HG03097 (cell line): ENCODE measurements at regions not wholly inside any gene's neighbourhood (a gene's known extent, or its start where the extent isn't known, plus 50 kb on each side); places are given as distances from the start of the nearest gene placed in this dataset.

ENCODE experiments used
- ATAC-seq: cut with Tn5 transposase; IDR thresholded peaks from one replicate; pipeline ENCODE4 v1.9.1; 2021; ENCODE audit not compliant: unreplicated experiment, low FRiP score

DNA sequence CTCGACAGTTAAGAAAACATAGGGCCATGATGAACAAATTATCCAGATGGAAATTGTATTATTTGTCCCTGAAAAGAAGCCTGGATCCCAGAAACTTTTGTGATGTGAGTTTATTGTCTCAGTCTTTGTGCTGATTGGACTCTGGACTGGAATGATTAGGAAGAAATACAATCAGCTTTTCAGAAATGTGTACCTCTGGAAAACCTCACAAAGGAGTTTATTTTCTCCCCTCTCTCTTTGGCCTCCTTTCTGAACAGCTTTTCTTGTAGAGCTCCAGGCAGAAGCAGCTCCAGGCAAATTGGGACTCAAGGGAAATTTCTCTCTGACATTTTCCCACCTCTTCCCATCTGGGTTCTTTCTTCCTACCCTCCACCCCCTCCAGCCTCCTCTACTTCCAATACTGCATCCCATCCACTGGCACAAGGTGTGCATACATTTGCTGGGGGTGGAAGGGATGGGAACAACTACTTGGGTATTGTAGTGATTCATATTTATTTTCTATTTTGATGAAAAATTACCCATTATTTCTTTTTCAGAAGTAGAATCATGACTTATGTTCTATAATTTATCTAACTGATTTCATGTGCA is 119.7 kb downstream of the CD47 start:
- ATAC-seq = no peak

DNA sequence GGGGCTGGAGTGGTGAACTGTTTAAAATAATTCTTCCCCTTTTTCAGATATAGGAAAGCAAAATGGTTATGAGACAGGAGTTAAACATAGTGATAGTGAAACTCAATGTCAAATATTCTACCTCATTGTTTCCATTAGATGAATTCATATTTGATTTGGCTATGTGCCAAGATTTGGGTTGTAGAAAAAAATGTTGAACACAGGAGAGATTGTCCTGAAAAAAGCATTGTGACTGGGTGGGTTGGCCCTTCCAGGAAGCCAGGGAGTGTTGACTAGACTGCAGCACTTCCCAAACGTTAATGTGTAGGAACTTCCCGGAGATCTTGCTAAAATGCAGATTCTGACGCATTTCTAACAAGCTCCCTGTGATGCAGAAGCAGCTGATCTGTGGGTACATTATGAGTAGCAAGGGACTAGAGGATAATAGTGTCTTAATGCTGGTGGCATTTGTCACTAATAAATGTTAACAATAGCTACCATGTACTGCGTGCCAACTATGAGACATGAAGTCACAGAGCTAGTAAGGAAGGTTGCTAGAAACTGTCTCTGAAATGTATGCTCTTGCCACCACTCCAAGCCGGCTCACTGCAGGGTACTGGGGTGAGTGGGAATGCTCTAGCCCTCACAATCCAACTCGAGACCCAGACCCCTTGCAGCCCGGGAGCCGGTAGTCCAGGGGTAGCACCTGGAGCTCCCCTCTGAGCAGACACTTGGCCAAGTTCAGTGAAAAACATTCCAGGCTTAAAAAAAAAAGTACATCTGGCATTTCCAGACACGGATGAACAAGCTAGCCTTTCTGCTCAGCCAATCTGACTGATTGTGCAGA is 120.6 kb downstream of the CD47 start:
- ATAC-seq = no peak

DNA sequence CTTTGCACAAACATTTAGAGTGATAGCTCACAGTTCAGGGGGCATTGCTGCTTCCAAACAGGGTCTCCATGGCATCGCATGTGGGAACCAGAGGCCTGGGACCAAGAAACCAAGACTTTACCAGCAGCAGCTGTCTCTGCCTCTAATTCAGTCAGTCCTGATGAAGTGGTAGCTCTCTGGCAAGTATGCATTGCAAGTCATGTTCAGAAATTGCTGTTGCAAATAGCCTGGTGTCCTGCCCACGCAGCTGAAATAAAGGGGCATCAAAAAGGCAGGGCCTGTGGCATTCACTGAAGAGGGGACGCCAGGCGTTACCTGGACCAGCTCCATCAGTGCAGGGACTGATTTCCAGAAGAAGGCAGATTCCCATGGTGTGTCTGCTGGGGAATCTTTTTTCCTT is 121.3 kb downstream of the CD47 start:
- no peak for ATAC-seq

DNA sequence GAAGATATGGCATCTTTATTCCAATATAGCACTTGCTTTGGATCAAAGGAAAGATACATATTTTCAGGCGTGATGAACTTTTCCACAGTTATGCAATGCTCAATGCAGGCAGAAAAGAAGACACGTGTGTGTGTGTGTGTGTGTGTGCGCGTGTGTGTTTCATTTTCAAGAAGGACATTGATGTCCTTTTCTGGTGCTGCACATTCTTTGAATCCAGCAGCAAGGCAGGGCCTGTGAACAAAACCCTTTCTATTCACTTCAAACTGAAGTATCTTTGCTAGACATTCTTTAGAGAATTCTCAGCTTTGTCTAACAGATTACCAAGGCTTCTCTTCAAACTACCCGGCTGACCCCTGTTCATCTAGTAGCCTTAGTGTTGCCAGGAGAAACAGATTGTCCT is 124.6 kb downstream of the CD47 start:
- ATAC-seq = no peak

DNA sequence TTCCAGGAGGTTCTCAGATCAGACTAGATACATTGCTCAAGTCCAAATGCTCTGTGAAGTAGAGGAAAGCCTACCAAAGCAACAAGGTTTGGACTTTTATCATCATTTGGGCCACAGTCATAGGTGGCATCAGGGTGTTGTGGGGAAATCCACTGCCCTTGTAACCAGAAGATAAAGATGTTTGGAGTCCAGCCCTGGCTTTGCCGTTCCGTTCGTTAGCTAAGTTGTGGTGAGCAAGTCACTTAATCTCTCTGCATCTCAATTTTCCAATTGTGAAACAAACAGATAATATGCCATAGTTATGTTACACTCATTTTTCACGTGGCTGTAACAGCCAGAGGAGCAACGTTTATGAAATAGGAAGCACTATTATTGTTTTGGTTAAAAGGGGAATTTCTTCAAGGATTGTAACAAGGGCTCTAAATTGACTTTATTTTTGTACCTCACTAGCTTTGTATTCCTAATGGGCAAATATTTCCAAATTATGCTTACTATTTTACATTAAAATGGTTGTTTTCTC is 125.6 kb downstream of the CD47 start:
- ATAC-seq = no peak

DNA sequence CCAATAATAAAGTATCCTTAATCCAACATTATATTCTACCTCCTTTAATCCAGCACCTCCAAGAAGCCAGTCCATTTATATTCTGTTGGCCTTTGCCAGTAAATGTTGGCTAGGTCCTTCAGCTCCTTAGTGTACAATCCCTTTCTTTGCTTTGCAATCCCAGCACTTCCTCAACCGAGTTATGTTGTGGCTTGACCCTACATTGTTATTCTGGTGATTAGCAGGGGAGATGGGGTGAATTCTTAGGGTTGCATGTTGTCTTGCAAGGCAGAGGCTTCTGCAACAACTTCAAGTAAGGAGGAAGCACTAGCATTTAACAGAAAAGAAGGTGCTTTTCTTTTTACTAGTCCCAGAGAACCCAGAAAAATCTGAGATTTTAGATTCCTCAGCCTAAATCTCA is 127.2 kb downstream of the CD47 start:
- ATAC-seq = no peak

DNA sequence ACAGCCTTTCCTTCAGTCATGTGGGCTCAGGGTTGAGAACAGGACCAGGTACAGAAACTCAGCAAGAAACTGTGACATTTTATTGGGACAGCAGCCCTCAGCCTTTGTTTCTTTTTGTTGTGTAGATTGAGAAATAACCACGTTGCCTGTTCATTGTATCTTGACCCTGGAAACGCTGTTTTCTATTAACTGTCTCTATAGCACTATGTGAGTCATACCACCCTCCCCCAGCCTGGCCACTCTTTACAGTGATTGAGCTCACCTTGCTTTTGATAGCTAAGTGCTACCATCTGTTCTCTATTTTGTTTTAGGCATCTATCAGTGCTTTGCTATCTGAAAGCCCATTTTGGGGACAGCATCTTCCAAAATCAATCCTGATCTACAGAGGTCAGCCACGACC is 127.9 kb downstream of the CD47 start:
- no peak for ATAC-seq

DNA sequence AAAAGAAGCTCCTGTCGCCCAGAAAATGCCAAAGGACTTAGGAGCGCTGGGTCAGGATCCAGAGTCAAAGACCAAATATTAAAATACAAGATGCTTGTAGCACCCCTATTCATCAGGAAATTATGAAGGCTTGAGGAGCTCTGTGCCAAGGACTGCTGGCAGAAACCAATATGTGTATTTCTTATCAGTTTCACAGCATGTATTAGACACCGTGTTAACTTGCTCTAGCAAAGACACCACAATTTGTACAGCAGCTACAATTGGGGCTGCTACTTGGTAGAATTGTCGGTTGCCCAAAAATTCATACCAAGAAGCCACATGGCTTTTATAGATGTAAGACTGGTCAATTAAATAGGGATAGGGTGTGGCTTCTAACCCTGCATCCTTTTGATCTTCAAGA is 128.8 kb downstream of the CD47 start:
- no peak for ATAC-seq

DNA sequence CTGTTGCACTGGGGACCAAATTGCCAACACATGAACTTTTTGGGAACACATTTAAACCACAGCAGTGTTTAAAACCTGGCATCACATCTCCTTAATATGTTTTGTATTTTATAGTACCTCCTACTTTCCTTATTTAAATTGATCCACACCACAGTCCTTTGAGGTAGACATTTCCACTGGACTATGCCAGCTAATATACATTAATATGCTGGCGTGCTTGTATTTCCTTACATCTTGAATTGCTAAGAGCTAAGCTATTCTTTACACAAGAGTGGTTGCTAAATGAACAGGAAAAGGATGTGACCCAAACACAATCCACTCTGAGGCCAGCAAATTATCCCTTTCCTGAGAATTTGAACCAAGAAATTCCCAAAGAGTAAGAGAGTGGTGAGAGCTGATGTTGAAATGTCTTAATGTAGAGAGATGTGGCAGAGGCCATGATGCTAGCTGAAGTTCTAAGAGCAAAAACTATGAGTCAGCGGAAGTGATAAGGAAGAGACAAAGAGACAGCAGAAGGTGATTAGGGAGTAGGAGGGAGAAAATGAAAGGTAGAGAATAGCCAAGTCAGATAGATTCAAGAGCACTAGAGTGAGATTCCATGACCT is 131.2 kb downstream of the CD47 start:
- ATAC-seq = no peak

DNA sequence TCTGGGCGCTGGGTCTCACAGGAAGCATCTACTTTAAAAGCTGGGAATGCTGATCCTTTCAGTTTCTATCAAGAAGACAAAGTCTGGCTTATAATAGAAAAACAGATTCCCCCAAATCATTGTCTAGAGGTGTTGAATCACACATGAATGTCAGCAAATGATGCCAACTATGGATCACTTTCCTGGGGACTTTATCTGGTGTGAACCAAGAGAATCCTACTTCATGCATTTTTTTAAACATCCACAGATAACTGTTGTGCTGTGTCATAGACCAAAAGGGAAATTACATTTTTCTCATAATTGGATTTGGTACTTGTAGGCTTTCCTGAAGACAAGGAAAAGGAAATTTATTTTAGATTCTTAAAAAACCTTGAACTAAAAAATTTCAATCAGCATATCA is 132.7 kb downstream of the CD47 start:
- no peak for ATAC-seq

DNA sequence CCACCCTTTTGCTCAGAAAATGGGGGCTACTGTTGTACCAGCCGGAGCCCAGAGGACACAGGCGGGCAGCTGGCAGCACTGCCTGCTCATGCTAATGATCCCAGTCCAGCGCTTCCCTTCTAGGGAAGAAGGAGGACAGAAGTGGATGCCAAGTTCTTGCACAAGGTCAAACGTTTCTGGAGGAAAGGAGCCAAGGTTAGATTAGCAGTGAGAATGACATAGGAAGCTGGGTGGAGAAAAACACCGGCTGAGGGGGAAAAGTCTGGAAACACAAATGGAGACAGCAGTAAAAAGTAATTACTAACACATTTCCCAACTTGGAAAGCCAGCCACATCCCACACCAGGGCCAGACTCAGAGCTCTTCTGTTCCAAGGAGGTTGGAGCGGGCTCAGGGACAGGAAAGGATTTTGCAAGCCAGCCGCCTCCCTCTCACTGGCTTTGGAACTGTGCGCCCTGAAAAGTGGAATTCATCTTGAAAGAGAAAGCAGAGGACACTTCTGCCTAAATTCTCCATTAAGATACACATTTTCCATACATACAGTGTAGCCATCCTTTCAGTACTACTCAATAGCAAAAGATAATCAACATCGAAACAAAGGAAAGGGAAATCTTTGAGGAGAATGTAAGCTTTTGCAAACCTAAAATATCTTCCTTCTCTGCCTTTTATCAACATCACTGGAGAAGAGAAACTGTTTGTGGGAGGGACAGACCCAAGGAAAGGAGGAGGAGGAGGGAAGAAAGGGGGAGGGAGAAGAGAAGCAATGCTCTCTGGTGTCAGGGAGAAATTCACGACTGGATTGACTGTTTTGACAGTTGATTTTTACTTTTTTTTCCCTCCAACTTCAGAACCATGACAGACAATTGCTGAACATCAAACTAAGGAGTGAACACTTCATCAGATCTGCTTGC is 133.6 kb downstream of the CD47 start:
- no peak for ATAC-seq

DNA sequence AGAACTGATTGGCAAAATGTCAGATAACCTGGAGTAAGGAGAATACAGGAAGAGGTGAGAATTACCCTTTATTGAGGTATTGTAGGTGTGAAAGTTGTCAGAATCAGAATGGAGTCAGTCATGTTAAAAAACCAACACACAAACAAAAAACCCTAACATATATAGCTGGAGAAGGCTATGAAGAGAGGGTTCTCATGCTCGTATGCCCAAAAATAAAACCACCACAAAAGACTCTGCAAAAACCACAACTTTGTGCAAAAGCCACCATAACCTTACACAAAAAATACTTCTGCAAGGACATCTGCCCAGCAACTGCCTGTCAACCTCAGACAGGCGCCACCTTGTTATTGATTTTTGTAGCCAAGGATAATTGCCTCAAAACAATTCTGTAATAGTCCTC is 136.0 kb downstream of the CD47 start:
- ATAC-seq = no peak

DNA sequence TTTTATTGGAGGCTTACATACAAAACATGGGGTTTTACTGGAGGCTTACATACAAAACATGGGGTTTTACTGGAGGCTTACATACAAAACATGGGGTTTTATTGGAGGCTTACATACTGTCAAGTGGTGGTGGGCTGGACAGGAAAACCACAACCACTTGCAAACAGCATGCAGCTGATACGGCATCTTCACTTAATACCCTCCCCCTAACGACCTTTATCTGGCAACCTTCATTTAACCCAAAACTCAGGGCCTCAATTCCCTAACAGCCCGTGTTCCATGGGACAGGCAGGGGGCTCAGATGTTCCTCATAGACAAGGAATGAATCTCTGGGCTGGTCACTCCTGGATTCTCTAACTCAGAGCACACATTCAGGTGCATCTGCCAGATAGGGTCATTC is 137.1 kb downstream of the CD47 start:
- ATAC-seq = no peak

DNA sequence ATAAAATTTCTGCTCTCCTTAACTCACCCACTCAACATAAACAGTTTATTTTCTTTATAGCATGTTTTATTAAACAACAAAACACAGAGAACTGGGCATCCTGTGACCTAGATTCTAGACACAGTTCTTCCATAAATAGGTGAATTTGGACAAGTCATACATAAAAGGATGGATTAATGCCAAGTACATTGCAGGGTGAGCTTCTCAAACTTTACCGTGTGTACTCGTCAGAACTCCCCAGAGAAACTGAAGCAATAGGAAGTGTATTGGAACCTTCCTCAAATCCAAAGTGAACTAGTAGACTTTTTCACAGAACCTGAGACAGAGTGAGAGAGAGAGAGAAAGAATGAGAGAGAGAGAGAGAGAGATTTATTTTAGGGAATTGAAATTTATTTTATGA is 139.7 kb downstream of the CD47 start:
- no peak for ATAC-seq

DNA sequence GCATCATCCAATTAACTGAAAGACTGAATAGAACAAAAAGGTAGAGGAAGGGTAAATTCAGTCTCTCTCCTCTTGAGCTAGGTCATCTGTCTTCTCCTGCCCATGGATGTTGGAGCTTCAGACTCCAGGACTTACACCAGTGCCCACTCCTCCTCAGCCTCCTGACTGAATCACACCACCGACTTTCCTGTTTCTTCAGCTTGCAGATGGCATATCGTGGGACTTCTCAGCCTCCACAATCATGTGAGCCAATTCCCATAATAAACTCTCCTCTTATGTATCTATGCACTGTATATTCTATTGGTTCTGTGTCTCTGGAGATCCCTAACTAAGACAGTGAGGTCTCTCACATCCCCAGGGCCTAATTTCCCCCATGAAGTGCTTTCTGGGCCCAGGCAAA is 140.4 kb downstream of the CD47 start:
- no peak for ATAC-seq

DNA sequence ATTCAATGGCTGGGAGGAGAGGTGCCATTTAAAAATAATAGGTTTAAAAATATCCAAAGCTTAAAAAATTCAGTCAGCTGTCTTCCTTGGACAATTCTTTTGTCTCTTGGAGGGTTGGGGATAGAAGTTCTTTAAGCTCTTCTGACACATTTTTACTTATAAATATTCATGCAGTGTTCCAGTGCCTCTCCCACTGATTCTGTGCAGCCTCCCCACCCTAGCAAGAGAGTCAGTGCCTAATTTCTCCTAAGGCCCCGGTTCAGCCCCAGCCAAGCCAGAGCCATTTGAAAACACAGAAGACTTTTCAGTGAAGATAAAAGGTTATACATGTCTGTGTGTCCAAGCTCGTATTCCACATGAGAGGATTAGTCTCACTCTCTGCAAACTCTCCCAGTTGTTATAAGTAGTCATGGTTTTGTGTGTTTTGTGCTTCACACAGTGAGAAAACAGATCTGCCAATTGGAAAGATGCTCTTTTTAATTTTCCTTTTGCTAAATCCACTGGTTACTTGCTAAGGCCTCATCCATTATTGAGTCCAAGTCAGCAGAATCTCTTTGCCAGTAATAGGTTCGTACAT is 141.3 kb downstream of the CD47 start:
- ATAC-seq = no peak

DNA sequence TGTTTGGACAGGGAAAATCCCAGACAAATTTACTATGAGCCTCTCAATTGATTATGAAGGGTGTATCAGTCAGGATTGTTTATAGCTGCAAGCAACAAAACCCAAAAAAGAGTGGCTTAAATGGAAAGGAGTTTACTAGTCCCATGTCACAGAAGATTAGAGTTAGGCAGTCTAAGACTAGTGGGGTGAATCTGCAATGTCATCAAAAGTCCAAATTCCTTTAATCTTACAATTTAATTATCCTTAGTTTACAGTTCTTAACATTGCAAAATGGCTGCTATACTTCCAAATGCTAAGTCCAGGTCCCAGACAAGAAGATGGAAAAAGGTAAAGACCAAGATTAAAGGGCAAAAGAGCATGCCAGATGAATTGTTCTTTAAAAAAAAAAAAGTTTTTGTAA is 143.6 kb downstream of the CD47 start:
- no peak for ATAC-seq

DNA sequence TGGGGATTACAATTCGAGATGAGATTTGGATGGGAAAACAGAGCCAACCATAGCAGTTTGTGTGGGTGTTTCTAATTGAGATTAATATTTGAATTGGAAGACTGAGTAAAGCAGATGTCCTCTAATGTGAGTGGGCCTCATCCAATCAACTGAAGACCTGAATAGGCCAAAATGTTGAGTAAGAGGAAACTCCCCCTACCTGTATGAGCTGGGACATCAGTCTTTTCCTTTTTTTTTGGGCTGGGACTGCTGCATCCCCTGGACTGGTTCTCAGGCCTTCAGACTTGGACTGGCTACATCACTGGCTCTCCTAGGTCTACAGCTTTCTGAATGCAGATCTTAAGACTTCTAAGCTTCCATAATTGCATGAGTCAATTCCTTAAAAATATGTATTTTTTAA is 144.1 kb downstream of the CD47 start:
- ATAC-seq = no peak

DNA sequence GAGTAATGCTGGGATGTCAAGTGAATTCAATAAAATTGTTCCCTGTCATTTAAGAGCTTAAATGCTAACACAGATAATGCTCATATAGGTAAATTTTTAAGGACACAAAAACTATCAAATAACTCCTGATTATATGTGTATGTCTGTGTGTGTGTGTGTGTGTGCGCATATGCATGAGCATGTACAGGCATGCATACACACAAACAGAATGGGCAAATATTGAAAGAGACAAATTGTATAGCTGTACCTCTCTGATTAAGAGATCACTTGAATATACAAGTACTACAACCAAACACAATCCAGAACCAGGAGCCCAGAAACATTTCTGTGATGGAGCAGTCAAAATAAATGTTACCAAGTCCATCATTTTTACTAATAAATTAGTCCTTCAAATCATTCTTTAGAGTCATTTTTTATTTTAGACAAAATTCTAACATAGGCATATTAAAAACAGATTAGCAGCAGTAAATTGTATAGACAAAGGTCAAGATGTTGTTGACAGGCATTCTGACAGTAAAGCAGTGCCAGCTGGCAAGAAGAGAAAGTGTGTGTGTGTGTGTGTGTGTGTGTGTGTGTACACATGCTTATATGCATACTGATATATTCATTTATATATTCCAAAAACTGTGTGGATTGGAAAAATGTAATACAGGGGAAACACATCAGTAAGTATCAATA is 145.3 kb downstream of the CD47 start:
- ATAC-seq = no peak
